ENCODE measurements at regions not wholly inside any gene's neighbourhood (a gene's known extent, or its start where the extent isn't known, plus 50 kb on each side); places are given as distances from the start of the nearest gene placed in this dataset.

GRCh38 chr7:18154726-18155125 lies 127.1 kb upstream of the PRPS1L1 start:
- no peak for DNase-seq

GRCh38 chr7:18157233-18157632 lies 129.6 kb upstream of the PRPS1L1 start:
- DNase-seq: no peak

- no peak for DNase-seq
Measured at GRCh38 chr7:18162657-18163056, 135.0 kb upstream of the PRPS1L1 start.

GRCh38 chr7:18163091-18163490 lies 135.4 kb upstream of the PRPS1L1 start:
- DNase-seq: no peak

- DNase-seq: no peak
Measured at GRCh38 chr7:18165166-18165565, 137.5 kb upstream of the PRPS1L1 start.

GRCh38 chr7:18166002-18166401 lies 138.4 kb upstream of the PRPS1L1 start:
- no peak for DNase-seq

- no peak for DNase-seq
Measured at GRCh38 chr7:18167815-18168214, 140.2 kb upstream of the PRPS1L1 start.

GRCh38 chr7:18174996-18175395 lies 147.3 kb upstream of the PRPS1L1 start:
- no peak for DNase-seq

GRCh38 chr7:18175801-18176450 lies 148.3 kb upstream of the PRPS1L1 start:
- no peak for DNase-seq

- no peak for DNase-seq
Measured at GRCh38 chr7:18177129-18177814, 149.6 kb upstream of the PRPS1L1 start.

- DNase-seq: peak; percentile 80
Measured at GRCh38 chr7:18177815-18178660, 150.4 kb upstream of the PRPS1L1 start.

- DNase-seq: no peak
Measured at GRCh38 chr7:18179093-18179492, 151.4 kb upstream of the PRPS1L1 start.

- DNase-seq: no peak
Measured at GRCh38 chr7:18180685-18181084, 153.0 kb upstream of the PRPS1L1 start.

GRCh38 chr7:18189500-18190126 lies 162.0 kb upstream of the PRPS1L1 start:
- no peak for DNase-seq

- DNase-seq: no peak
Measured at GRCh38 chr7:18191341-18191740, 163.7 kb upstream of the PRPS1L1 start.

- DNase-seq: no peak
Measured at GRCh38 chr7:18191862-18192625, 164.4 kb upstream of the PRPS1L1 start.

- no peak for DNase-seq
Measured at GRCh38 chr7:18194616-18195015, 167.0 kb upstream of the PRPS1L1 start.

- DNase-seq: no peak
Measured at GRCh38 chr7:18196638-18197037, 169.0 kb upstream of the PRPS1L1 start.

GRCh38 chr7:18198868-18199267 lies 171.2 kb upstream of the PRPS1L1 start:
- no peak for DNase-seq

- no peak for DNase-seq
Measured at GRCh38 chr7:18200266-18200665, 172.6 kb upstream of the PRPS1L1 start.

- no peak for DNase-seq
Measured at GRCh38 chr7:18200855-18201254, 173.2 kb upstream of the PRPS1L1 start.

GRCh38 chr7:18201350-18201749 lies 173.7 kb upstream of the PRPS1L1 start:
- DNase-seq: no peak
